ENCODE measurements at regions not wholly inside any gene's neighbourhood (a gene's known extent, or its start where the extent isn't known, plus 50 kb on each side); places are given as distances from the start of the nearest gene placed in this dataset.

DNA sequence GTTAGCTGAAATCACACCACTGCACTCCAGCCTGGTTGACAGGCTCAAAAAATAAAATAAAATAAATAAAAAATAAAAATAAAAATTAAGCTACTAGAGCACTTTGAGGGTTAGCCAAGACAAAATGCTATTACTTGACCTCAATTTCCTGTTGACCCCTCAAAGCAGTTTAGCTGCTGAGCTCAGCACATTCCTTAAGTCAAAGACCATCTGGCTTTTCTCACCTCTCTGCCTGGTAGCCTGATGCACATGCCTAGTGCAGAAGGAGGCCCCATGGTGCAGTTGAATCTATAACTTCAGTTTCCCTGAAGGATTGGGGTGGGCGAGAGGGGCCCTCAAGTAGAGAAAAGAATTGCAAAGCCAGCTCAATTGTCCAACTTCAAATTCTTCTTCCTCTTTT lies 211.1 kb upstream of the GALNT17 start:
- intact Hi-C loops (cut with micrococcal nuclease) = loop anchor here (2.0 kb wide), 1 partner anchor 38 kb away; no protein-coding TSS in a partner anchor
- DNase-seq = no peak
- Mint-ChIP-seq H3K4me3 (no peak overlapping the region), H3K4me1 (ENCODE audit: low read depth) (no peaks in the 10 kb centered on the region), H3K27me3 (ENCODE audit: low read depth) (no peaks in the 10 kb centered on the region), H3K36me3 (ENCODE audit: low read depth) (peaks cover 1% of the 10 kb centered on the region), H3K9me3 (peaks cover 5% of the 10 kb centered on the region), H3K27ac (no peak overlapping the region)
- CTCF ChIA-PET = no interaction called here

DNA sequence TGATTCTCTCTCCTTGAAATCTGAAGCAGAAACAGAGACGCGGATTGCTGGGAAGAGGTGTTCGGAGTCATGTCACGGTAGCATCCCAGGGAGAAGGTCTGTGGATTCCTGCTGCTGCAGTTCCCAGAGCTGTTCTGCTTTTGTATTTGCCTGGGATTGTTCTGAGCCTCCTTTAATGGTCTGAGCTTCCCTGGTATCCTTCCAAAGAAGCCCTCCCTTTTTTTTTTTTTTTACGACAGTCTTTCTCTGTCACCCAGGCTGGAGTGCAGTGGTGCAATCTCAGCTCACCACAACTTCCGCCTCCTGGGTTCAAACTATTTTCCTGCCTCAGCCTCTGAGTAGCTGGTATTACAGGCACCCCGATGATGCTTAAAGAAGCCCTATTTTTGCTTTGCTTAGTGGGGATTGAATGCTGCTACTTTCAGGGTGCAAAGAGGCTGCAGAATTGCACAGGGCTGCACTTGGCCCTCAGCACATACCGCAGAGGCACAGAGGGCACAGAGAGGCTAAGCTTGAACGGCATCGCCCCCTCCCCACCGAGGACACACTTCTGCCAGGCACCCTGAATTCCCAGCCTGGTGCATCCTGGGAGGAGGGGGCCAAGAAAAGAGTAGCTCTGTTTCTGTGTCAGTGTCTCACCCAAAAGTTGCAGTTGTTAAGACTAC lies 208.6 kb upstream of the GALNT17 start:
- Mint-ChIP-seq H3K27ac (no peak overlapping the region), H3K4me3 (no peak overlapping the region), H3K4me1 (ENCODE audit: low read depth) (no peaks in the 10 kb centered on the region), H3K36me3 (ENCODE audit: low read depth) (peaks cover 1% of the 10 kb centered on the region), H3K9me3 (peaks cover 6% of the 10 kb centered on the region), H3K27me3 (ENCODE audit: low read depth) (no peaks in the 10 kb centered on the region)
- no peak for DNase-seq
- CTCF ChIA-PET = no interaction called here
- intact Hi-C loops (cut with micrococcal nuclease) = no loop called here

DNA sequence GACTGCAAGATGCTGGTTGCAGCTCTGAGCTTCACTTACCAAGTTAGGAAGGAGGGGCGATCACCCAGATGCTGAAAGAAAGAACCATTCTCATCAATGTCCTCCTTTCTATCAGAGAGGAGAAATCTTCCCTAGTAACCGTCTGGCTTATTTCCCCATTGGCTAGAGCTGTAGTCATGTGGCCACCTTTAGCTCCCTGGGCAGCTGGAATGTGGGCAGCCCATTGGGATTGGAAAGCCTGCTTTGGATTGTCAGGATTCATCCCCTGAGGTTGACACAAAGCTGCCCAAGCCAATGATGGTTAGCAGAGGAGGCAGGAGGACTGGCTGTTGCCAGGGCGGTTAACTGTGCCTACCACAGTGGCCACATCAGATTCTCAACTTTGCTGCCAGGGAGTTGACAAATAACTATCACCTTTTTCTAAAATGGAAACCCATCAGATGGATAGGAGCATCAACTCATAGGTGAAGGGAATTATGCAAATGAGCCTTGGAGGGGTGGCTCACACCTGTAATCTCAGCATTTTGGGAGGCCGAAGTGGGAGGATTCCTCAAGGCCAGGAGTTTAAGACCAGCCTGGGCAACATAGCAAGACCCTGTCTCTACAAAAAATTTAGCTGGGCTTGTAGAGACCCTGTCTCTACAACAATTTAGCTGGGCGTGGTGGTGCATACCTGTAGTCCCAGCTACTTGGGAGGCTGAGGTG lies 206.4 kb upstream of the GALNT17 start:
- no peak overlapping the region for H3K27ac Mint-ChIP-seq
- no peaks in the 10 kb centered on the region for H3K27me3 Mint-ChIP-seq (ENCODE audit: low read depth)
- CTCF ChIA-PET = interaction anchor here (0.9 kb wide), 1 partner anchor 9 kb away, joined by 3 read pairs; no protein-coding TSS in a partner anchor
- H3K4me3 Mint-ChIP-seq = no peak overlapping the region
- no peaks in the 10 kb centered on the region for H3K4me1 Mint-ChIP-seq (ENCODE audit: low read depth)
- intact Hi-C loops (cut with micrococcal nuclease) = no loop called here
- H3K36me3 Mint-ChIP-seq (ENCODE audit: low read depth) = peaks cover 1% of the 10 kb centered on the region
- DNase-seq = no peak
- peaks cover 13% of the 10 kb centered on the region for H3K9me3 Mint-ChIP-seq

DNA sequence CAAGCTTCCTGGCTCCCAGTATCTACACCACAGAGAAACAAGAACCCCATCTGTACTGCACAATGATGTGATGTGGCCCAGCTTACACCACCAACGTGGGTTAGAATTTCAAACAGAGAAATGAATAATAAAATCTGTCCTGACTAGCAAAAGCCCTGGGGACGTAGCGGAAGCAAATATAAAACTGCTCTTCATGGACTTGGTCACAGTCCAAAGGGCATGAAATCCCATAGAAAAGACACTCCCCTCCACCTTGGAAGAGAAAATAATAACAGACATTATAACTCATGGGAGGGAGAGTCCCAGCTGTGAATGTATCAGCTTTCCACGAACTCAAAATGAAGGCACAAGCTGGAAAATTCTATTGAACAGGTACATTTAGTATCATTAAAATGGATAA lies 205.3 kb upstream of the GALNT17 start:
- Mint-ChIP-seq H3K4me3 (no peak overlapping the region), H3K27me3 (ENCODE audit: low read depth) (no peaks in the 10 kb centered on the region), H3K36me3 (ENCODE audit: low read depth) (peaks cover 1% of the 10 kb centered on the region), H3K4me1 (ENCODE audit: low read depth) (no peaks in the 10 kb centered on the region), H3K27ac (no peak overlapping the region), H3K9me3 (peaks cover 19% of the 10 kb centered on the region)
- no peak for DNase-seq
- CTCF ChIA-PET = no interaction called here
- intact Hi-C loops (cut with micrococcal nuclease) = no loop called here

DNA sequence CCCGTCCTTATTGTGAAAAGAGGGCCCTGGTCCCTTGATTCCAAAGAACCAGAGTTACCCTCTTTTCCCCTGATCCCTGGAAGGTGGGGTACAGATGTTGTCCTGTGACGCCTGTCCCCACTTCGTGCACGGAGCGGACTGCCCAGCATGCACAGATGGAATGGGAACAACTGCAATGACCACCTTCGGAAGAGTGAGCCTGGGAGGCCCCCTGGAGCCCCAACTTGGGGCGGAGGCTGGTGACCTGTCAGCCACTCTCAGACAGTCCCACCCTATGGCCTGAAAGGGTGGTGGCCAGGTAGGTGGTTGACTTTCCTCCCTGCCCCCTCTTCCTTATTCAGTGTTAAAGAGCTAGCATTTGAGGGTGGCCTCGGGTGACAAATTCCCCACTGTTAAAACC lies 196.6 kb upstream of the GALNT17 start:
- Mint-ChIP-seq H3K4me3 (no peak overlapping the region), H3K4me1 (ENCODE audit: low read depth) (no peaks in the 10 kb centered on the region), H3K9me3 (peaks cover 7% of the 10 kb centered on the region), H3K27ac (no peak overlapping the region), H3K27me3 (ENCODE audit: low read depth) (no peaks in the 10 kb centered on the region), H3K36me3 (ENCODE audit: low read depth) (no peaks in the 10 kb centered on the region)
- intact Hi-C loops (cut with micrococcal nuclease) = no loop called here
- CTCF ChIA-PET = no interaction called here
- DNase-seq = no peak

DNA sequence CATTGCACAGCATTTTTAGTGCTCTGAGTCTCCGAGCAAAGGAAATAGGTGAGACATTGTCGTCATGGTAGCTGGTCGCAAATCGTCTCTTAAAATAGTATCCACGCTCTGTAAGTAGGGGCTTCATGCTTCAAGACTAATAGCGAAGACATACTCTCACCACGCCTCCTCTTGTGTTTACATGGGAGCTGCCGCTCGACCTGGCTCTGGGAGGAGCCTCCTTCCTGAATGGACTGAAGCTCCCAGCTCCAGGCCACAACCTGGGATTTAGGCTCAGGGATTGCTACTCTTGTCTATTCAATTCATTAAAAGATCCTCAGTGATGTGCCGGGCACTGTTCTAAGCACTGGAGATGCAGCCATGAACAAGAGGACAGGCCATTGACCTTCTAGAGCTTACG lies 196.1 kb upstream of the GALNT17 start:
- no peak for DNase-seq
- Mint-ChIP-seq H3K27ac (no peak overlapping the region), H3K9me3 (peaks cover 7% of the 10 kb centered on the region), H3K36me3 (ENCODE audit: low read depth) (no peaks in the 10 kb centered on the region), H3K4me3 (no peak overlapping the region), H3K27me3 (ENCODE audit: low read depth) (no peaks in the 10 kb centered on the region), H3K4me1 (ENCODE audit: low read depth) (no peaks in the 10 kb centered on the region)
- intact Hi-C loops (cut with micrococcal nuclease) = no loop called here
- CTCF ChIA-PET = no interaction called here

DNA sequence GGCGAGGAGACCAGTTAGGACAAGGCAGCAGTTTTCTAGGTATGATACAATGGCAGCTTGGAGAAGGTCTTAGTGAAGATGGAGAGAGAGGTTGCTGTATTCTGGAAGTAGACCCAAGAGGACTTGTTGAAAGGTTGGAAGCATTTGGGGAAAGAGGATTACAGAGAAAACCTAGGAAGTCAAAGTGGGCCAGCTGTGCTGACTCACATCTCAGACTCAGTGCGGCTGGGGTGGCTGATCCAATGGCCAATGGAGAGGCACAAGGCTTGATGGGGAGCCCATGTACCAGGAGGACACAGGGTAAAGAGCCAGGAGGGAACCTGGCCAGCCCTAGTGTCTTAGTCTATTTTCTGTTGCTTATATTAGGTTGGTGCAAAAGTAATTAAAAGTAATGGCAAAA lies 194.5 kb upstream of the GALNT17 start:
- H3K4me1 Mint-ChIP-seq (ENCODE audit: low read depth) = no peaks in the 10 kb centered on the region
- H3K27ac Mint-ChIP-seq = no peak overlapping the region
- no peak for DNase-seq
- intact Hi-C loops (cut with micrococcal nuclease) = no loop called here
- H3K9me3 Mint-ChIP-seq = peaks cover 5% of the 10 kb centered on the region
- no peaks in the 10 kb centered on the region for H3K27me3 Mint-ChIP-seq (ENCODE audit: low read depth)
- H3K4me3 Mint-ChIP-seq = no peak overlapping the region
- CTCF ChIA-PET = no interaction called here
- H3K36me3 Mint-ChIP-seq (ENCODE audit: low read depth) = no peaks in the 10 kb centered on the region

DNA sequence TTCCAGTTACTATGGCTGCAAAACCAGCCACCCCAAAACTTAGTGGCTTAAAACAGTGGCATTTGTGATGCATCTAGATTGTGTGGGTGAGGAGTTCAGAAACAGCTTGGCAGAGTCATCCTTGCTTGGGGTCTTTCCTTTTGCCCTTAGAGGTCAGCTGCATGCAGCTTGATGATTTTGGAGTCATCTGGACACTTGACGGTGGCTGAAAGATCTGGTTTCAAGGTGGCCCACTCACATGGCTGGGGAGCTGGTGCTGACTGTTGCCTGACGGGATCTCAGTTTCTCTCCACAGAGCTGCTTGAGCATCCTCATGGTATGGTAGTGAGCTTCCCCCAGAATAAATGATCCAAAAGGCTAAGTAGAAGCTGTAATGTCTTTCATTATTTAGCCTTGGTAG lies 191.3 kb upstream of the GALNT17 start:
- Mint-ChIP-seq H3K9me3 (peaks cover 12% of the 10 kb centered on the region), H3K27ac (no peak overlapping the region), H3K36me3 (ENCODE audit: low read depth) (no peaks in the 10 kb centered on the region), H3K4me3 (no peak overlapping the region), H3K4me1 (ENCODE audit: low read depth) (no peaks in the 10 kb centered on the region), H3K27me3 (ENCODE audit: low read depth) (no peaks in the 10 kb centered on the region)
- CTCF ChIA-PET = no interaction called here
- DNase-seq = no peak
- intact Hi-C loops (cut with micrococcal nuclease) = no loop called here

DNA sequence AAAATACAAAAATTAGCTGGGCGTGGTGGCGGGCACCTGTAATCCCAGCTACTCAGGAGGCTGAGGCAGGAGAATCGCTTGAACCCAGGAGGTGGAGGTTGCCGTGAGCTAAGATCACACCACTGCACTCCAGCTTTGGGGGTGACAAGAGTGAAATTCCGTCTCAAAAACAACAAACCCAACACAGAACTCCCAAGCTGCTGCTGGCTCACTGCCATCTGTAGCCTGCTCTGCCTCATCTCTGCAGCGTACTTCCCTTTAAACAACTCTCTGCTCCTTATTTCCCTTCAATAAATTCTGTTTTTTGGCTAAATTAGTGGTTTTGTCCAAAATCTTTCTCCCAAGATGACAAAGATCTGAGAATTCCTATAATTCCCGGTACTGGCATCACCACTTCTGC lies 189.2 kb upstream of the GALNT17 start:
- CTCF ChIA-PET = no interaction called here
- Mint-ChIP-seq H3K9me3 (peaks cover 10% of the 10 kb centered on the region), H3K27me3 (ENCODE audit: low read depth) (no peaks in the 10 kb centered on the region), H3K27ac (no peak overlapping the region), H3K4me1 (ENCODE audit: low read depth) (no peaks in the 10 kb centered on the region), H3K4me3 (no peak overlapping the region), H3K36me3 (ENCODE audit: low read depth) (no peaks in the 10 kb centered on the region)
- intact Hi-C loops (cut with micrococcal nuclease) = no loop called here
- no peak for DNase-seq

DNA sequence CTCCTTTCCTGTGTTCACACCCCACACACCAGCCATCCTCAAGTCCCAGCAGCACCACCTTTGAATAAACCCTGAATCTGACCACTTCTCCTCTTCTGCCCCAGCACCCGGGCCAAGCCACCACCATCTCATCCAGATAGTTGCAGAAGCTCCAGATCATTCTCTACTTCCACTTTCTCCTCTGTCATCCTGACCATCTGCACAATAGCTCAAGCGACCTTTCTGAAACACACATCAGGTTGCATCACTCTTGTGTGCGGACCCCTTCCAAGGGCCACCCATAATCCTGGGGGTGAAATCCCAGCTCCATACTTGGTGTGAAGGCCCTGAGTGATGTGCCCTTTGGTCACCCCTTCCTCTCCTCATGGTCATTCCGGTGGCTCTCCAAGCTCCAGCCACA lies 187.4 kb upstream of the GALNT17 start:
- H3K4me1 Mint-ChIP-seq (ENCODE audit: low read depth) = no peaks in the 10 kb centered on the region
- intact Hi-C loops (cut with micrococcal nuclease) = no loop called here
- no peak overlapping the region for H3K27ac Mint-ChIP-seq
- H3K27me3 Mint-ChIP-seq (ENCODE audit: low read depth) = no peaks in the 10 kb centered on the region
- H3K4me3 Mint-ChIP-seq = no peak overlapping the region
- peaks cover 18% of the 10 kb centered on the region for H3K9me3 Mint-ChIP-seq
- no peak for DNase-seq
- CTCF ChIA-PET = no interaction called here
- no peaks in the 10 kb centered on the region for H3K36me3 Mint-ChIP-seq (ENCODE audit: low read depth)

DNA sequence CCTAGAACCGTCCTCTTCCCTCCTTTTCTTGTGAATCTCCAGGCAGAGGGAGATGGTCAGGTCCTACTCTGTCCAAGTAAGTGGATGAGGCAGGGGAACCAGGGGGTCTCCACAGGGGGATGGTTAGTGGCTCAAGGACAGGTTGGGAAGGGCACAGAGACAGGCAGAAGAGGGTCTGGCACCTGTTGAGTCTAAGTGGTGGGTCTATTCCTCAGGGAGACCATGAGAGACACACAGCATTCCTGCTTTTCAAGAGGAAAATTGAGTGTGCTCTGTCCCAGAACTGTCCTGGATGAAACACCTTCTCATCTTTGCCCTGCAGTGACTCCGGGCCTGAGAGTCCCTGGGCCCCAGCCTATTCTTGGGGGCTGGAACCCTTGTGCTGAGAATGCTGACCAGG lies 184.8 kb upstream of the GALNT17 start:
- Mint-ChIP-seq H3K4me1 (ENCODE audit: low read depth) (no peaks in the 10 kb centered on the region), H3K9me3 (peaks cover 26% of the 10 kb centered on the region), H3K27me3 (ENCODE audit: low read depth) (no peaks in the 10 kb centered on the region)

DNA sequence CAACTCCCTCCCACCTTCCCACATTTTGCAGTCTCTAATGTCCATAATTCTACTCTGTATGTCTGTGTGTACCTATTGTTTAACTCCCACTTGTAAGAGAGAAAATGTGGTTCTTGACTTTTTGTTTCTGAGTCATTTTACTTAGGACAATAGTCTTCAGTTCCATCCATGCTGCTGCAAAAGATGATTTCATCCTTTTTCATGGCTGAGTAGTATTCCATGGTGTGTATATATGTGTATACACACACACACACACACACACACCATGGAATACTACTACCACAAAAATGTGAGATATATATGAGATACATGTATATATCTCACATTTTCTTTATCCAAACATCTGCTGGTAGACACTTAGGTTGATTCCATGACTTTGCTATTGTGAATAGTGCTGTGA lies 182.1 kb upstream of the GALNT17 start:
- Mint-ChIP-seq H3K36me3 (ENCODE audit: low read depth) (no peaks in the 10 kb centered on the region), H3K27ac (no peak overlapping the region), H3K4me3 (no peak overlapping the region), H3K4me1 (ENCODE audit: low read depth) (no peaks in the 10 kb centered on the region), H3K27me3 (ENCODE audit: low read depth) (no peaks in the 10 kb centered on the region), H3K9me3 (peaks cover 19% of the 10 kb centered on the region)
- CTCF ChIA-PET = no interaction called here
- intact Hi-C loops (cut with micrococcal nuclease) = no loop called here
- no peak for DNase-seq

More for the DNA sequence above, 184.8 kb upstream of the GALNT17 start:
- H3K27ac Mint-ChIP-seq = no peak overlapping the region
- H3K4me3 Mint-ChIP-seq = no peak overlapping the region
- intact Hi-C loops (cut with micrococcal nuclease) = no loop called here
- no peak for DNase-seq
- no peaks in the 10 kb centered on the region for H3K36me3 Mint-ChIP-seq (ENCODE audit: low read depth)
- CTCF ChIA-PET = no interaction called here

DNA sequence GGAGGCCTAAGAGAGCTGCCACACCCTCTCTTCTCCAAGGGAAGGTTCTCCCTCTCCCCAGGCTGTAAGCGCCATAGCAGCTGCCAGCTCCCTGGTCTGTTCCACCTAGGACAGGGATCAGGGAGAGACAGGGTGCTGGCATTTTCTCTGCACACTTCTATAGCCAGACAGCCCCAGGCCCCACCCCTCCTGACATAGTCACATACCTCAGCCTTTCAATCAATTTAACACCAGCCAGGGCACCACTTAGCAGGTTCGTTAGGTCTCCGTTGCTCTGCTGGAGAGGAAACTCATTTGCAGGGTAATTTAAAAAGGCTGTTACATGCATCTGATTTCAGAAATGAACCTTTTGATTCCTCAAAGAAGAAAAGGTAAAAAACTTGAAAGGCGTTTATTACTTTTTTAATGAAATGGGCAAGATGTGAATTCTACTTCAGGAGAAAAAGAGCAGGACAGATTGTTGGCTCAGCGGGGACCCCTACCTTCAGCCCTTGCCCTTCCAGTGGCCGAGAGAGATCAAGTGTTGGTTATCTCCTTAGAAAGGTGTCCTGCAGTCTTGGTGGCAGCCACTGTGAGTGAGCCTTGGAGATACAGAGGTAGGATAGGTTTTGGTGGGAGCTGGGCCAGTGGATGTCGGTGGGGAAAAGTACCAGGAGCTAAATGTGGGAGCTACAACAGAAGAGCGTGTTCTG lies 180.5 kb upstream of the GALNT17 start:
- Mint-ChIP-seq H3K27ac (no peak overlapping the region), H3K4me3 (no peak overlapping the region), H3K4me1 (ENCODE audit: low read depth) (no peaks in the 10 kb centered on the region), H3K9me3 (peaks cover 19% of the 10 kb centered on the region), H3K36me3 (ENCODE audit: low read depth) (no peaks in the 10 kb centered on the region), H3K27me3 (ENCODE audit: low read depth) (no peaks in the 10 kb centered on the region)
- DNase-seq = no peak
- CTCF ChIA-PET = no interaction called here
- intact Hi-C loops (cut with micrococcal nuclease) = no loop called here
